ENCODE measurements at regions not wholly inside any gene's neighbourhood (a gene's known extent, or its start where the extent isn't known, plus 50 kb on each side); places are given as distances from the start of the nearest gene placed in this dataset.

DNA sequence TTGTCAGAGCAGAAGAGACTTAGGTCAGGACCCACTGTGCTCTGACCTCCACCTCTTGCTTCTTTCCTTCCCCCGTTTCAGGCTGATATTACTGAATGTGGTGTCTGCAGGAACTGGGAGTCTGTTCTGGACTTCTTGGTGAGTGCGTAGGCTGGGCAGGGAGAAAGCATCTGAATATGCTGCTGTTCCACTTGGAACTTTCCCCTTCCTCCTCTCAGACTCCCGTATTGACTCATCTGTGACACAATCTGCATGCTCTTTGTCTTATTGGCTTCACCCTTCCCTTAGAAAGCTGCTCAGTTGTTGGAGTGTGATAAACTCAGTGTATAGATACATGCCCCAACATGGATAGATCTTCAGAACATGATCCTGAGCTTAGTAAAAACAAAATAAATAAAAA lies 137.6 kb upstream of the HABP2 start:
- TF ChIP-seq EZH2 (IDR thresholded peaks at IDR 0.05; ENCODE audit: low read length, missing control alignments): no peak
- TF ChIP-seq, protein P1, sequence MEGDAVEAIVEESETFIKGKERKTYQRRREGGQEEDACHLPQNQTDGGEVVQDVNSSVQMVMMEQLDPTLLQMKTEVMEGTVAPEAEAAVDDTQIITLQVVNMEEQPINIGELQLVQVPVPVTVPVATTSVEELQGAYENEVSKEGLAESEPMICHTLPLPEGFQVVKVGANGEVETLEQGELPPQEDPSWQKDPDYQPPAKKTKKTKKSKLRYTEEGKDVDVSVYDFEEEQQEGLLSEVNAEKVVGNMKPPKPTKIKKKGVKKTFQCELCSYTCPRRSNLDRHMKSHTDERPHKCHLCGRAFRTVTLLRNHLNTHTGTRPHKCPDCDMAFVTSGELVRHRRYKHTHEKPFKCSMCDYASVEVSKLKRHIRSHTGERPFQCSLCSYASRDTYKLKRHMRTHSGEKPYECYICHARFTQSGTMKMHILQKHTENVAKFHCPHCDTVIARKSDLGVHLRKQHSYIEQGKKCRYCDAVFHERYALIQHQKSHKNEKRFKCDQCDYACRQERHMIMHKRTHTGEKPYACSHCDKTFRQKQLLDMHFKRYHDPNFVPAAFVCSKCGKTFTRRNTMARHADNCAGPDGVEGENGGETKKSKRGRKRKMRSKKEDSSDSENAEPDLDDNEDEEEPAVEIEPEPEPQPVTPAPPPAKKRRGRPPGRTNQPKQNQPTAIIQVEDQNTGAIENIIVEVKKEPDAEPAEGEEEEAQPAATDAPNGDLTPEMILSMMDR (conservative IDR thresholded peaks at IDR 0.05 in 1 of 2, IDR thresholded peaks at IDR 0.05 in 1 of 2; ENCODE audit: low read depth in 1 of 2, low read length in 2 of 2): no peak

Measured in fibroblast of lung (primary cell).